C4-2B (cell line): ENCODE measurements at regions not wholly inside any gene's neighbourhood (a gene's known extent, or its start where the extent isn't known, plus 50 kb on each side); places are given as distances from the start of the nearest gene placed in this dataset.

Source experiments
- H3K27ac ChIP-seq: fragments of 450-650 bp; 2 replicates; pipeline ENCODE4 v1.5.1; 2017
- ZFX ChIP-seq: fragments of 450-650 bp; IDR thresholded peaks from 2 replicates; pipeline ENCODE4 v1.6.1; 2017
- TF ChIP-seq, protein P1 (sequence below): fragments of 450-650 bp; conservative IDR thresholded peaks from 2 replicates; pipeline ENCODE4 v1.5.1; 2017; ENCODE audit warnings: mild to moderate bottlenecking

GRCh38 chr17:15031975-15032374, 233.2 kb downstream of the PMP22 start:
- TF ChIP-seq, protein P1, sequence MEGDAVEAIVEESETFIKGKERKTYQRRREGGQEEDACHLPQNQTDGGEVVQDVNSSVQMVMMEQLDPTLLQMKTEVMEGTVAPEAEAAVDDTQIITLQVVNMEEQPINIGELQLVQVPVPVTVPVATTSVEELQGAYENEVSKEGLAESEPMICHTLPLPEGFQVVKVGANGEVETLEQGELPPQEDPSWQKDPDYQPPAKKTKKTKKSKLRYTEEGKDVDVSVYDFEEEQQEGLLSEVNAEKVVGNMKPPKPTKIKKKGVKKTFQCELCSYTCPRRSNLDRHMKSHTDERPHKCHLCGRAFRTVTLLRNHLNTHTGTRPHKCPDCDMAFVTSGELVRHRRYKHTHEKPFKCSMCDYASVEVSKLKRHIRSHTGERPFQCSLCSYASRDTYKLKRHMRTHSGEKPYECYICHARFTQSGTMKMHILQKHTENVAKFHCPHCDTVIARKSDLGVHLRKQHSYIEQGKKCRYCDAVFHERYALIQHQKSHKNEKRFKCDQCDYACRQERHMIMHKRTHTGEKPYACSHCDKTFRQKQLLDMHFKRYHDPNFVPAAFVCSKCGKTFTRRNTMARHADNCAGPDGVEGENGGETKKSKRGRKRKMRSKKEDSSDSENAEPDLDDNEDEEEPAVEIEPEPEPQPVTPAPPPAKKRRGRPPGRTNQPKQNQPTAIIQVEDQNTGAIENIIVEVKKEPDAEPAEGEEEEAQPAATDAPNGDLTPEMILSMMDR = no peak
- TF ChIP-seq ZFX = no peak
- H3K27ac ChIP-seq = no peak overlapping the region

DNA sequence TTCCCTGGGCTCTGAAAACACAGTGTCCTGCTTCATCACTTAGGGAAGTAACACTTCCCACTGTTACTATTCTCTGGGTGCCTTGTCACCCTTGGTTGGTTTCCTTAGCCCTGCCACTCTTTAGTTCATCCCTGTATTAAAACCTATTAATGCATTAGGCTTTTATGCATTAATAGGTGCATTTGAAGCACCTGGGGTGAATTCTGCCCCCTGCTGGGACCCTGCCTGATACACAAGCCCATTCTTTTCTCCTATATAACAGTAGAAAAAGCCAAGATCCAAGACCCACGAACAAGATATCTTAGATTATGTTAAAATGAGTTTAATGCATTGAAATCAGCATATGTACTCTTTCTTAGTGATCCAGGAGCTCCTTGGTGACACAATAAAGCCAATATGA, 235.7 kb downstream of the PMP22 start:
- TF ChIP-seq ZFX = no peak
- TF ChIP-seq, protein P1 = peak; percentile 39
- H3K27ac ChIP-seq = no peak overlapping the region

- TF ChIP-seq, protein P1 = no peak
- TF ChIP-seq ZFX = no peak
- H3K27ac ChIP-seq = no peak overlapping the region
Observed at GRCh38 chr17:15027853-15028252, 237.3 kb downstream of the PMP22 start.

- no peak overlapping the region for H3K27ac ChIP-seq
- TF ChIP-seq, protein P1 = no peak
Observed at GRCh38 chr17:15026088-15026487, 239.0 kb downstream of the PMP22 start.

GRCh38 chr17:15023589-15024336, 241.4 kb downstream of the PMP22 start:
- TF ChIP-seq ZFX = no peak
- TF ChIP-seq, protein P1 = no peak
- no peak overlapping the region for H3K27ac ChIP-seq

GRCh38 chr17:15019158-15019557, 246.0 kb downstream of the PMP22 start:
- TF ChIP-seq ZFX = no peak
- TF ChIP-seq, protein P1 = no peak
- H3K27ac ChIP-seq = no peak overlapping the region

GRCh38 chr17:15012351-15012980, 252.7 kb downstream of the PMP22 start:
- TF ChIP-seq, protein P1 = no peak
- no peak for TF ChIP-seq ZFX
- no peak overlapping the region for H3K27ac ChIP-seq
